ENCODE measurements at regions not wholly inside any gene's neighbourhood (a gene's known extent, or its start where the extent isn't known, plus 50 kb on each side); places are given as distances from the start of the nearest gene placed in this dataset.

DNA sequence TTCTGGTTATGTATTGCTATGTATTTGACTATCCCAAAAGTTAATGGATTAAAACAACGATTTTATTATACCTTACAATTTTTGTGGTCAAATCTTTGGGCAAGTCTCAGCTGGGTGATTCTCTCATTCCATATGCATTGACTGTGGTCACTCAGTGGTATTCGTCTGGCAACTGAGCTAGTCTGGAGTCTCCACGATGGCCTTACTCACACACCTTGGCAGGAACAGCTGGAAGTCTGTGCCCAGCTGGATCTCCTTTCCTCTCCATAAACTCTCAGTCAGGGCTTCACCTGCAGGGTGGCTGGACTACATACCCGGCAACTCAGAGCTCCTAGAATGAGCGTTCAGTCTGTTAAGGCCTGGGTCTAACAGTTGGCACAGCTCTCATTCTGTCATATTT lies 141.1 kb upstream of the WDFY3 start:
- Mint-ChIP-seq H3K36me3 (ENCODE audit: low read depth) (no peaks in the 10 kb centered on the region), H3K4me1 (ENCODE audit: low read depth) (no peaks in the 10 kb centered on the region), H3K27me3 (no peaks in the 10 kb centered on the region), H3K9me3 (peaks cover 2% of the 10 kb centered on the region), H3K4me3 (no peak overlapping the region), H3K27ac (no peak overlapping the region)
- POLR2A ChIA-PET = no interaction called here
- TF ChIP-seq, protein P1, sequence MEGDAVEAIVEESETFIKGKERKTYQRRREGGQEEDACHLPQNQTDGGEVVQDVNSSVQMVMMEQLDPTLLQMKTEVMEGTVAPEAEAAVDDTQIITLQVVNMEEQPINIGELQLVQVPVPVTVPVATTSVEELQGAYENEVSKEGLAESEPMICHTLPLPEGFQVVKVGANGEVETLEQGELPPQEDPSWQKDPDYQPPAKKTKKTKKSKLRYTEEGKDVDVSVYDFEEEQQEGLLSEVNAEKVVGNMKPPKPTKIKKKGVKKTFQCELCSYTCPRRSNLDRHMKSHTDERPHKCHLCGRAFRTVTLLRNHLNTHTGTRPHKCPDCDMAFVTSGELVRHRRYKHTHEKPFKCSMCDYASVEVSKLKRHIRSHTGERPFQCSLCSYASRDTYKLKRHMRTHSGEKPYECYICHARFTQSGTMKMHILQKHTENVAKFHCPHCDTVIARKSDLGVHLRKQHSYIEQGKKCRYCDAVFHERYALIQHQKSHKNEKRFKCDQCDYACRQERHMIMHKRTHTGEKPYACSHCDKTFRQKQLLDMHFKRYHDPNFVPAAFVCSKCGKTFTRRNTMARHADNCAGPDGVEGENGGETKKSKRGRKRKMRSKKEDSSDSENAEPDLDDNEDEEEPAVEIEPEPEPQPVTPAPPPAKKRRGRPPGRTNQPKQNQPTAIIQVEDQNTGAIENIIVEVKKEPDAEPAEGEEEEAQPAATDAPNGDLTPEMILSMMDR (IDR thresholded peaks at IDR 0.05) = no peak
- CTCF ChIA-PET = no interaction called here
- ATAC-seq = no peak
- DNase-seq = no peak
- intact Hi-C loops (cut with micrococcal nuclease) = no loop called here

DNA sequence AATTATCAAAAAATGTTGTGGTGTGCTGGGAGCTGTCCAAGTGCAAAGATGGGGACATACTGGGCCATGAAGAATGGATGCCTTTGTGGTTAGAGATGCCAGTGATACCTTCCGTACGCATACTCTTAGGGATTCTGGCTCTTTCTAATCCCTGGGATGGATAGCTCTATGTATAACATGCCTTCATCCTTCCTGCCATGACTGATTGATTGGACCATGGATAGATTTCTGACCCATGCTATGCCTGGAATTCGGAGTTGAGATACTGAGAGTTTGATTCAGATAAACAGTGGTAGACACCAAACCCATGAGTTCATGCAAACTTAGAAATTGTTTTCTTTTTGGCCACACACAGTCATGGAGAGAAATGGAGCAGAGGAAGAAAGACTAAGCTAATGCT lies 147.2 kb upstream of the WDFY3 start:
- ATAC-seq = no peak
- no peak for DNase-seq
- peaks cover 2% of the 10 kb centered on the region for H3K9me3 Mint-ChIP-seq
- H3K27me3 Mint-ChIP-seq = no peaks in the 10 kb centered on the region
- no peaks in the 10 kb centered on the region for H3K36me3 Mint-ChIP-seq (ENCODE audit: low read depth)
- intact Hi-C loops (cut with micrococcal nuclease) = no loop called here
- no peak overlapping the region for H3K4me3 Mint-ChIP-seq
- CTCF ChIA-PET = interaction anchor here (1.8 kb wide), 1 partner anchor 29 kb away, joined by 6 read pairs; no protein-coding TSS in a partner anchor
- H3K4me1 Mint-ChIP-seq (ENCODE audit: low read depth) = no peaks in the 10 kb centered on the region
- TF ChIP-seq, protein P1 (IDR thresholded peaks at IDR 0.05) = no peak
- no peak overlapping the region for H3K27ac Mint-ChIP-seq
- POLR2A ChIA-PET = no interaction called here

DNA sequence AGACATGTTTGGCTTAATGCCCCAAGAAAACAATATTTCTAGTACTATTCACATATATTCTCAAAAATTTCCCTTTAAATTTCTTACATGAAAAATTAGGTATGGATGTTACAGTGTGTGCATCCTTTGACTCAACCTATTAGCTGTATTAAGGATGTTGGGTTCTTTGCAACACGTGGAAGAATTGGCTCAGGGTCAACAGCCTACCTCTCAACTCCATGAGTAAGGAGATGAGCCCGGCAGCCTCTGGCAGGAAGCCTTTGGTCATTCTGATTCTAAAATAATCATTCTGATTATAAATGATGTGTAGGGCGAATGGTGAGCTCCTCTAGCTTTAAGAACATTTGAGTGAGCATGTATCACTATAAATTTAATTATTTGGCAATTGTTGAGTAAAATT lies 148.0 kb upstream of the WDFY3 start:
- H3K9me3 Mint-ChIP-seq = peaks cover 2% of the 10 kb centered on the region
- no peak for ATAC-seq
- no peak overlapping the region for H3K4me3 Mint-ChIP-seq
- H3K36me3 Mint-ChIP-seq (ENCODE audit: low read depth) = no peaks in the 10 kb centered on the region
- H3K27me3 Mint-ChIP-seq = no peaks in the 10 kb centered on the region
- no peaks in the 10 kb centered on the region for H3K4me1 Mint-ChIP-seq (ENCODE audit: low read depth)
- H3K27ac Mint-ChIP-seq = no peak overlapping the region
- DNase-seq = no peak
- ChIA-PET POLR2A (no interaction called here), CTCF (interaction anchor here (1.8 kb wide), 1 partner anchor 29 kb away, joined by 6 read pairs; no protein-coding TSS in a partner anchor)
- TF ChIP-seq, protein P1 (IDR thresholded peaks at IDR 0.05) = no peak
- intact Hi-C loops (cut with micrococcal nuclease) = no loop called here

DNA sequence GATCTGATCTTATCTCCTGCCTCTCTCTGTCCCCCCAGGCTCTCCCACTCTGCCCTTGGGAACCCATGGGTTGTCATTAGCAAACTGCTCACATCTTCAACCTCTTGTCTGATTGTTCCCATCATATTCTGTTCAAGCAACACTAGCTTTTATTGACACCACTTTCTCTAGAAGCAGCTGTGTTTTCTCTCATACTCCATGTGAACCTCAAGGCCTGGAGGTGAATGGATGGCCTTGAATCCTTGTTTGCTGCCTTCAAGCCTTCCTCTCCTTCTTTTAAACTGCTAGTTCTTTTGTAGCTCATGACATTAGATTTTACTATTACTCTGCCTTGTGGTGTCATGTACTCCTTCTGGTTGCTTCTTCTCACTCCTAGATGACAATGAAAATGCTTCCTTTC lies 149.5 kb upstream of the WDFY3 start:
- DNase-seq (no peak), ATAC-seq (no peak)
- no peaks in the 10 kb centered on the region for H3K27me3 Mint-ChIP-seq
- H3K9me3 Mint-ChIP-seq = peaks cover 2% of the 10 kb centered on the region
- no peak overlapping the region for H3K27ac Mint-ChIP-seq
- ChIA-PET POLR2A (interaction anchor here (0.6 kb wide), 1 partner anchor 85 kb away, joined by 3 read pairs; no protein-coding TSS in a partner anchor), CTCF (interaction anchor here (0.6 kb wide), 1 partner anchor 119 kb away, joined by 3 read pairs; no protein-coding TSS in a partner anchor)
- TF ChIP-seq, protein P1 (IDR thresholded peaks at IDR 0.05) = no peak
- H3K36me3 Mint-ChIP-seq (ENCODE audit: low read depth) = no peaks in the 10 kb centered on the region
- no peak overlapping the region for H3K4me3 Mint-ChIP-seq
- intact Hi-C loops (cut with micrococcal nuclease) = no loop called here
- H3K4me1 Mint-ChIP-seq (ENCODE audit: low read depth) = no peaks in the 10 kb centered on the region

DNA sequence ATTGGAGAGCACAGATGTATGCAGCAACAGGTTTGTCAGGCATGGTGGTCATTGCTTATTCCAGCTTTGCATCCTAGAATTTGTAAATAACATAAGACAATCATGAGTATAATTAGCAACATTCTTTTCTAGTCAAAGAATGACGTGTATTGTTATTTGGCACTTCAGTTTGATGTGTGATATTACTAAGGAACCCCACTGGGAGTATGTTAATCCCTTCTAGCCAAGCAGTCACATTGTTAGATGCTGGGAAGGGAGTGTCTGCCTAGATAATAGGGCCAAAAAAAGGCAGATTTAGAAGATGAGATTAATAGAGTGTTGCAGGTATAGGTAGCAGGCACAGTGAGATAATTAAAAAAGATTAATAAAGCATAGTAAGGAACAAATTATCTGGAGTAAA lies 159.2 kb upstream of the WDFY3 start:
- POLR2A ChIA-PET = no interaction called here
- H3K27ac Mint-ChIP-seq = no peak overlapping the region
- H3K9me3 Mint-ChIP-seq = peaks cover 4% of the 10 kb centered on the region
- no peaks in the 10 kb centered on the region for H3K36me3 Mint-ChIP-seq (ENCODE audit: low read depth)
- intact Hi-C loops (cut with micrococcal nuclease) = no loop called here
- H3K4me3 Mint-ChIP-seq = no peak overlapping the region
- CTCF ChIA-PET = no interaction called here
- DNase-seq = no peak
- no peak for ATAC-seq
- H3K27me3 Mint-ChIP-seq = no peaks in the 10 kb centered on the region
- no peaks in the 10 kb centered on the region for H3K4me1 Mint-ChIP-seq (ENCODE audit: low read depth)
- TF ChIP-seq, protein P1 (IDR thresholded peaks at IDR 0.05) = no peak
